Sigmoid colon (tissue), 6 donors: ENCODE measurements at regions not wholly inside any gene's neighbourhood (a gene's known extent, or its start where the extent isn't known, plus 50 kb on each side); places are given as distances from the start of the nearest gene placed in this dataset.

ENCODE experiments used
- DNase-seq: peaks from one replicate; pipeline ENCODE4 v3.0.0-alpha.2; 2019
- H3K27ac ChIP-seq, 4 donors: fragments of 200-600 bp; sonication (generic); one replicate each; pipeline ENCODE4 v1.5.1; 2016 to 2019; ENCODE audit warnings: mild to moderate bottlenecking in 1 of 4
- H3K27me3 ChIP-seq, 3 donors: fragments of 200-600 bp; sonication (generic); one replicate each; pipeline ENCODE4 v1.5.1; 2019; ENCODE audit warnings: mild to moderate bottlenecking in 1 of 3
- H3K36me3 ChIP-seq, 4 donors: fragments of 200-600 bp; sonication (generic); one replicate each; pipeline ENCODE4 v1.5.1; 2016 to 2019
- H3K4me1 ChIP-seq, 4 donors: fragments of 200-600 bp; sonication (generic); one replicate each; pipeline ENCODE4 v1.5.1; 2017 to 2019
- H3K4me3 ChIP-seq, 4 donors: fragments of 200-600 bp; sonication (generic); one replicate each; pipeline ENCODE4 v1.5.1; 2017 to 2019; ENCODE audit warnings: mild to moderate bottlenecking in 2 of 4, moderate library complexity in 1 of 4
- H3K9me3 ChIP-seq, 4 donors: fragments of 200-600 bp in 3 of 4; sonication (generic) in 3 of 4; one replicate each; pipeline versions ENCODE4 v1.5.1 to v1.6.1; 2013 to 2019
- EP300 ChIP-seq, 4 donors: sonication (generic); formaldehyde crosslinking; IDR thresholded peaks; one replicate each; pipeline ENCODE4 v1.6.1; 2017; ENCODE audit warnings: antibody characterized with exemption in 4 of 4
- POLR2A ChIP-seq, 2 donors: fragments of 450-650 bp; IDR thresholded peaks; one replicate each; pipeline ENCODE4 v1.6.1; 2016; ENCODE audit warnings: antibody characterized with exemption in 2 of 2, mild to moderate bottlenecking in 2 of 2, moderate library complexity in 2 of 2
- POLR2AphosphoS5 ChIP-seq, 4 donors: sonication (generic); formaldehyde crosslinking; IDR thresholded peaks; one replicate each; pipeline ENCODE4 v1.6.1; 2017; ENCODE audit warnings: antibody characterized with exemption in 4 of 4
- WGBS, 2 donors: extraction: QIAGEN DNeasy Blood & Tissue Kit; methylation state at CpG; one replicate each; pipeline ENCODE4 v1.1.7; 2013; 5-methylcytosine and 5-hydroxymethylcytosine counted together
- intact Hi-C: fragments of 100-400 bp; cut with DNase I; formaldehyde crosslinking; loops from one replicate; pipeline ENCODE4 v1.15.1; 2023
- TF ChIP-seq, protein P1 (sequence below), 4 experiments: fragments of 450-650 bp in 3 of 4; fragments of 200-600 bp in 1 of 4; IDR thresholded peaks; one replicate each; pipeline ENCODE4 v1.5.1; 2016 to 2019; ENCODE audit warnings: antibody characterized with exemption in 4 of 4, mild to moderate bottlenecking in 3 of 4, moderate library complexity in 2 of 4
- donor health status: healthy with polysubstance abuse.
- donor health status: healthy.

GRCh38 chr1:29762635-29763034, 526.3 kb downstream of the PTPRU start:
- H3K36me3 ChIP-seq = no peaks in the 10 kb centered on the region
- no peak for DNase-seq
- TF ChIP-seq, protein P1, sequence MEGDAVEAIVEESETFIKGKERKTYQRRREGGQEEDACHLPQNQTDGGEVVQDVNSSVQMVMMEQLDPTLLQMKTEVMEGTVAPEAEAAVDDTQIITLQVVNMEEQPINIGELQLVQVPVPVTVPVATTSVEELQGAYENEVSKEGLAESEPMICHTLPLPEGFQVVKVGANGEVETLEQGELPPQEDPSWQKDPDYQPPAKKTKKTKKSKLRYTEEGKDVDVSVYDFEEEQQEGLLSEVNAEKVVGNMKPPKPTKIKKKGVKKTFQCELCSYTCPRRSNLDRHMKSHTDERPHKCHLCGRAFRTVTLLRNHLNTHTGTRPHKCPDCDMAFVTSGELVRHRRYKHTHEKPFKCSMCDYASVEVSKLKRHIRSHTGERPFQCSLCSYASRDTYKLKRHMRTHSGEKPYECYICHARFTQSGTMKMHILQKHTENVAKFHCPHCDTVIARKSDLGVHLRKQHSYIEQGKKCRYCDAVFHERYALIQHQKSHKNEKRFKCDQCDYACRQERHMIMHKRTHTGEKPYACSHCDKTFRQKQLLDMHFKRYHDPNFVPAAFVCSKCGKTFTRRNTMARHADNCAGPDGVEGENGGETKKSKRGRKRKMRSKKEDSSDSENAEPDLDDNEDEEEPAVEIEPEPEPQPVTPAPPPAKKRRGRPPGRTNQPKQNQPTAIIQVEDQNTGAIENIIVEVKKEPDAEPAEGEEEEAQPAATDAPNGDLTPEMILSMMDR (IDR thresholded peaks at IDR 0.05) = no peak
- no peak for TF ChIP-seq POLR2A (IDR thresholded peaks at IDR 0.05)
- TF ChIP-seq EP300 (IDR thresholded peaks at IDR 0.05) = no peak
- no peak for TF ChIP-seq POLR2AphosphoS5 (IDR thresholded peaks at IDR 0.05)
- peaks cover 0 to 5% (median 0%) of the 10 kb centered on the region in 4 donors for H3K9me3 ChIP-seq
- 90 to 91% methylated on average over 3 of the region's 3 CpGs for WGBS, 2 donors
- H3K4me1 ChIP-seq = no peaks in the 10 kb centered on the region
- H3K4me3 ChIP-seq = no peak overlapping the region
- H3K27ac ChIP-seq = no peak overlapping the region
- intact Hi-C loops = no loop called here
- peaks cover 0 to 16% (median 12%) of the 10 kb centered on the region in 3 donors for H3K27me3 ChIP-seq

DNA sequence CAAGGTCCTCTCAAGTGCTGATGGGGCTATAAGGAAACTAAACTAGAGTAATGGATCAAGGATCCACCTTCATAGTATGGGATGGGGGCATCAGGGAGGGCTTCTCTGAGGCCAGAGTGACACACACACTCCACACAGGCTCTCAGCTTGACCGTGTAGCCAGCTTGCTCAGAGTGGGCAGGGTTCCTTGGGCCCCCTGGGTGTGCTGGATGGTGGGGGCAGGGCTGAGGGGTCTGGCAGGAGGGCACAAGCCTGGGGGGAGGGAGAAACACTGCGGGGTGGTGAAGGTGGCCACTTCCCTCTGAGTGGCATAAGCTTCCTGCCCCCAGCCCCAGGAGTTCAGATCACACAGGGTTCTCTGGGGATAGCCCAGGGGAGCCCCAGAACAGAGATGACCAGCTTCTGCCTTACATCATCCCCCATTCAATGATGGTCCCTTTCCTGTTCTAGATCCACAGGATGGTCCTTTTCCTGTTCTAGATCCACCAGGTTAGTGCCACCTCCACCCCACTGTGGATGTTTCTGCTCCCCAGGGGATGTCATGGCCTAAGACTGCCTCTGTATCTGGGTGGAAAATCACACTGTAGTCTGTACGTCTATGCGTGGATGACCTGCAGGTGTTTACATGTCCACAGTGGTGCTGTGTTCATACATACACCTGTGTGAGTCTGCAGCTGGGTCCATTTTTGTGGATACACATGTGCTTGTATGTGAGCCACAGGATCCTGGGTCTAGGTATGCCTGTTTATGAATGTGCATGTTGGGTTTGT, 525.0 kb downstream of the PTPRU start:
- Histone ChIP-seq H3K4me3 (no peak overlapping the region), H3K4me1 (no peaks in the 10 kb centered on the region), H3K27me3 (peaks cover 0 to 5% (median under 1%) of the 10 kb centered on the region in 3 donors), H3K9me3 (peaks cover 0 to 5% (median 0%) of the 10 kb centered on the region in 4 donors), H3K36me3 (no peaks in the 10 kb centered on the region), H3K27ac (no peak overlapping the region)
- TF ChIP-seq, protein P1 (IDR thresholded peaks at IDR 0.05) = no peak
- no peak for TF ChIP-seq POLR2A (IDR thresholded peaks at IDR 0.05)
- no peak for TF ChIP-seq EP300 (IDR thresholded peaks at IDR 0.05)
- TF ChIP-seq POLR2AphosphoS5 (IDR thresholded peaks at IDR 0.05) = no peak
- intact Hi-C loops = no loop called here
- WGBS, 2 donors = 72 to 80% methylated on average over 4 of the region's 4 CpGs
- peak; percentile 27 for DNase-seq

DNA sequence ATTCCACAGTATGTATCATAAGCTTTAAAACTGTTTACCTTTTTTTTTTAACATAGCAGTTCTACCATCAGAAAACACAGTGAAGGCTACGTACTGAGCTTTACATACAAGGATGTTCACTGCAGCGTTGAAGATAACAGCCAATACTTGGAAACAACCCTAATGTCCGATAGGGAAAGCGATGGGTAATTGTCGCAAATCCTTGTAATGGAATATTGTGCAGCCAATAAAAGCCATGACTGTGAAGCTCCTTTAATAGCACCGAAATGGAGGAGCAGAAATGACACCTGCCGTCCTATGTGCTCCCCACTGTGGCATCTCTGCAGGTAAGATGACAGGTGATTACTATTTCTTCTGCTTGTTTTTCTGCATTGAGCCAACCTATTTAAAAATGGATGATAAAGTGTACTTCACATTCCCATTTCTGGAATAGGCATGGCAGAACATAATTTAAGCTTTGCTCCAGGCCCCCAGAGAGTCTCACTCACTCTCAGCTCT, 523.8 kb downstream of the PTPRU start:
- TF ChIP-seq POLR2AphosphoS5 (IDR thresholded peaks at IDR 0.05) (no peak), POLR2A (IDR thresholded peaks at IDR 0.05) (no peak), EP300 (IDR thresholded peaks at IDR 0.05) (no peak)
- TF ChIP-seq, protein P1 (IDR thresholded peaks at IDR 0.05) = no peak
- no peaks in the 10 kb centered on the region for H3K4me1 ChIP-seq
- H3K36me3 ChIP-seq = no peaks in the 10 kb centered on the region
- H3K9me3 ChIP-seq = peaks cover 0 to 5% (median 0%) of the 10 kb centered on the region in 4 donors
- H3K4me3 ChIP-seq = no peak overlapping the region
- no peak for DNase-seq
- H3K27me3 ChIP-seq = peaks cover 0 to 5% (median 0%) of the 10 kb centered on the region in 3 donors
- 91 to 92% methylated on average over 7 of the region's 7 CpGs for WGBS, 2 donors
- intact Hi-C loops = no loop called here
- H3K27ac ChIP-seq = no peak overlapping the region

DNA sequence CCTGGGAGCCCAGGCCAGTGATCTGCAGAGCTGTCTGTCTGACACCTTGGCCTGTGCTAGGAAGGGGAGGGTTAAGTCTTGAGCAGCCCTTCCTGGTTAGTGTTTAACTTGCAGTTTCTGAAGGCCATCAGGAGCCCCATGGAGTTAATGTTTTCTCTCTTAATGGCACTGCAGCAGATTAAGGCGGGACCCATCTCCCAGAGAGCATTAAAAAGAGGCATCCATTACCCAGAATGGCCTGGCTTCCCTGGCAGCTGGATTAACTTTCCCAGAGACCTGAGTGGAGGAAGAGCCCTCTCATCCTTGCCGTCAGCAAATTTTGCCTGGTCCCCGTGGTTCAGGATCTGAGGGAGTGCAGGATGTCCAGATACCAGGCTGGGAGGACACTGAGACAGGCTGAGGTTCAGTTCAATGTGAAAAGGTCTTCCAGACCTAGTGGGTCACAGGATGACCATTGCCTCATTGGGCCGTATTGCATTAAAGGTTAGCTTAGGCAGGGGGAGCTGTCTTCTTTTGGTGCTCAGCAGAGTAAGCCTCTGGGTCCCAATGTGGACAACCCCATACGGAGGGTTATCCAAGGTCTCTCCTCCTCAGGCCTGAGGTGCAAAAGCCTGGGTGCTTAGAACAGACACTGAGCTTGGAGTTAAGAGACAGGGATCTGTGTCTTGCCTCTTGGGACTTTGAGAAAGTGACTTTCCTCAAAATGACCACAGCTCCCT, 522.6 kb downstream of the PTPRU start:
- DNase-seq = no peak
- Histone ChIP-seq H3K27ac (no peak overlapping the region), H3K27me3 (peaks cover 0 to 5% (median 0%) of the 10 kb centered on the region in 3 donors), H3K9me3 (peaks cover 0 to 4% (median 0%) of the 10 kb centered on the region in 4 donors), H3K4me3 (no peak overlapping the region), H3K36me3 (no peaks in the 10 kb centered on the region), H3K4me1 (no peaks in the 10 kb centered on the region)
- no peak for TF ChIP-seq POLR2AphosphoS5 (IDR thresholded peaks at IDR 0.05)
- TF ChIP-seq, protein P1 (IDR thresholded peaks at IDR 0.05) = no peak
- TF ChIP-seq POLR2A (IDR thresholded peaks at IDR 0.05) = no peak
- no peak for TF ChIP-seq EP300 (IDR thresholded peaks at IDR 0.05)
- intact Hi-C loops = no loop called here
- 26 to 46% methylated on average over 5 of the region's 5 CpGs for WGBS, 2 donors
